NCI-H226 (cell line): ENCODE measurements at regions not wholly inside any gene's neighbourhood (a gene's known extent, or its start where the extent isn't known, plus 50 kb on each side); places are given as distances from the start of the nearest gene placed in this dataset.
"Not testable (repeated sequence)": the region's sequence is repeated elsewhere in the genome, so short reads cannot be mapped to it uniquely, and the experiment has no call there.

Source experiments
- DNase-seq: peaks from one replicate; pipeline ENCODE4 v3.0.0-alpha.2; 2015

GRCh38 chr14:89564989-89565388 is 148.0 kb upstream of the FOXN3 start:
- DNase-seq, result no peak

GRCh38 chr14:89564286-89564957 is 147.4 kb upstream of the FOXN3 start:
- no peak for DNase-seq

GRCh38 chr14:89563471-89563870 is 146.4 kb upstream of the FOXN3 start:
- no peak for DNase-seq

GRCh38 chr14:89551955-89552354 is 134.9 kb upstream of the FOXN3 start:
- DNase-seq, result no peak

GRCh38 chr14:89551432-89551831 is 134.4 kb upstream of the FOXN3 start:
- no peak for DNase-seq

GRCh38 chr14:89550821-89551220 is 133.8 kb upstream of the FOXN3 start:
- no peak for DNase-seq

GRCh38 chr14:89549381-89550125 is 132.5 kb upstream of the FOXN3 start:
- peak; percentile 56 for DNase-seq

- not testable (repeated sequence) for DNase-seq
Measured at GRCh38 chr14:89547047-89547446, 130.0 kb upstream of the FOXN3 start.

- peak; percentile 9 for DNase-seq
Measured at GRCh38 chr14:89544636-89545301, 127.7 kb upstream of the FOXN3 start.

- no peak for DNase-seq
Measured at GRCh38 chr14:89543425-89543790, 126.4 kb upstream of the FOXN3 start.

- DNase-seq, result no peak
Measured at GRCh38 chr14:89542786-89543424, 125.9 kb upstream of the FOXN3 start.

GRCh38 chr14:89540830-89541470 is 123.9 kb upstream of the FOXN3 start:
- DNase-seq, result peak; percentile 19

GRCh38 chr14:89540009-89540829 is 123.2 kb upstream of the FOXN3 start:
- no peak for DNase-seq

GRCh38 chr14:89537911-89538310 is 120.9 kb upstream of the FOXN3 start:
- no peak for DNase-seq

GRCh38 chr14:89534902-89535685 is 118.1 kb upstream of the FOXN3 start:
- DNase-seq, result no peak

GRCh38 chr14:89533766-89534165 is 116.7 kb upstream of the FOXN3 start:
- no peak for DNase-seq

- no peak for DNase-seq
Measured at GRCh38 chr14:89533136-89533535, 116.1 kb upstream of the FOXN3 start.

GRCh38 chr14:89531661-89532335 is 114.8 kb upstream of the FOXN3 start:
- DNase-seq, result no peak

GRCh38 chr14:89524990-89525667 is 108.1 kb upstream of the FOXN3 start:
- DNase-seq, result no peak

- DNase-seq, result no peak
Measured at GRCh38 chr14:89524412-89524811, 107.4 kb upstream of the FOXN3 start.
